ENCODE measurements at regions not wholly inside any gene's neighbourhood (a gene's known extent, or its start where the extent isn't known, plus 50 kb on each side); places are given as distances from the start of the nearest gene placed in this dataset.

DNA sequence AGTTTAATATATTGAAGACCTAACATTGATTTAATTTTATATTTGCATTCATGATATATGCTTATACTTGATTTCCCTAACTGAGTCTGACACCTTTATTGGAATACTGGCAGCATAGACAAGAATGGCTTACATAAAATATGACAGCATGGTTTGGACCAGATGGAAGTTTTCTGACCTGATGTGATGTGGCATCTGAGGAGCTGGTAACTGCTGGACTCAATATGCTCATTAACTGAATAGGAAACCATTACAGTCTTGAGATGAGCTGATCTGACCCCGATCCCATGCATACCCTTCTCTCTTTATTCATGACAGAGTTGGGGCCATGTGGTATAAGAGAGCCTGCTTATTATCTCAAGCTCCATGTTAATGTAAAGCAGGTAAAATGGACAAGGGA, 604.8 kb upstream of the SEL1L start:
- Histone ChIP-seq H3K27ac (ENCODE audit: low read depth in 2 of 2, low read length in 2 of 2) (no peak overlapping the region), H3K36me3 (ENCODE audit: control insufficient read depth in 2 of 3, insufficient read depth in 3 of 3, low read length in 3 of 3) (no peaks in the 10 kb centered on the region), H3K9me3 (ENCODE audit: control insufficient read depth in 2 of 3, insufficient read depth in 1 of 3, low read length in 3 of 3) (peaks cover 0 to 6% (median 5%) of the 10 kb centered on the region in 3 donors), H3K27me3 (ENCODE audit: control insufficient read depth, insufficient read depth, low read length) (no peaks in the 10 kb centered on the region), H3K9ac (ENCODE audit: low read length in 3 of 3) (no peak overlapping the region), H3K4me1 (ENCODE audit: control insufficient read depth in 2 of 3, insufficient read depth in 2 of 3, low read depth in 1 of 3, low read length in 3 of 3) (no peaks in the 10 kb centered on the region), H3K4me3 (ENCODE audit: low read length in 3 of 3) (no peak overlapping the region)
- DNase-seq (no peak), FAIRE-seq (no peak)
- TF ChIP-seq CTCF (IDR thresholded peaks at IDR 0.05; ENCODE audit: borderline replicate concordance, extremely low read depth, insufficient read depth) = no peak
- intact Hi-C loops (cut with DNase I) = no loop called here

DNA sequence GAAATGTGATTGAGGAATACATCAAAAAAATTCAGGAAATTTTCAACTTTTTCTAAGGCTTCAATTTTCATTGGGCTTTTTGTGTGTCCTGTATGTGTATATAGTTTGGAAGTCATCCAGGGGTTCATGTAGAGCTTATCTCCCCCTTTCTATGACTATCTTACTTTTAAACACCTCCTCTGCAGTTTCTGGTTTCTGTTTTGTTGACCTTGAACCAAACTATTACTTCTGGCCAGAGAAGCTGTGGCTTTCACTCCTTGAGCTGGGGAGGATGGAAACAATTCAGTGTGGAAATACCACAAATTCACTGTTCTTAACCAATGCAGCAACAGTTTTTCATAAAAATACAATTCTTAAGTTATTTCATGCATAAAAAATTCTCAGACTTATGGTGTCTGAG, 613.2 kb upstream of the SEL1L start:
- Histone ChIP-seq H3K9ac (ENCODE audit: low read length in 3 of 3) (no peak overlapping the region), H3K4me3 (ENCODE audit: low read length in 3 of 3) (no peak overlapping the region), H3K27ac (ENCODE audit: low read depth in 2 of 2, low read length in 2 of 2) (no peak overlapping the region), H3K9me3 (ENCODE audit: control insufficient read depth in 2 of 3, insufficient read depth in 1 of 3, low read length in 3 of 3) (no peaks in the 10 kb centered on the region), H3K27me3 (ENCODE audit: control insufficient read depth, insufficient read depth, low read length) (no peaks in the 10 kb centered on the region), H3K36me3 (ENCODE audit: control insufficient read depth in 2 of 3, insufficient read depth in 3 of 3, low read length in 3 of 3) (no peaks in the 10 kb centered on the region), H3K4me1 (ENCODE audit: control insufficient read depth in 2 of 3, insufficient read depth in 2 of 3, low read depth in 1 of 3, low read length in 3 of 3) (no peaks in the 10 kb centered on the region)
- FAIRE-seq (no peak), DNase-seq (no peak)
- no peak for TF ChIP-seq CTCF (IDR thresholded peaks at IDR 0.05; ENCODE audit: borderline replicate concordance, extremely low read depth, insufficient read depth)
- intact Hi-C loops (cut with DNase I) = no loop called here

DNA sequence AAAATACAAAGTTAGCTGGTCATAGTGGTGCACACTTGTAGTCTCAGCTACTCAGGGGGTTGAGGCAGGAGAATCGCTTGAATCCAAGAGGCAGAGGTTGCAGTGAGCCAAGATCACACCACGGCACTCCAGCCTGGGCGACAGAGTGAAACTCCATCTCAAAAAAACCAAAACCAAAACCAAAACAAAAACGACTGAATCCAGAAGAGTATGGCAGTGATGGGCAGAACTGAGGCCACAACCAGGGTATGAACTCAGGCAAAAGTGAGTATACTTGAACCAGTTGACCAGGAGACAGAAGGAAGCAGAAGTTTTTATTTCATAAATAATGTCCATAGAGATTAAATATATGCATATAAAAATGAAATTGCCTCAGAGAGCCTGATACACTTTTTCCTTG, 620.0 kb upstream of the SEL1L start:
- no peak overlapping the region for H3K27ac ChIP-seq (ENCODE audit: low read depth in 2 of 2, low read length in 2 of 2)
- no peak for DNase-seq
- intact Hi-C loops (cut with DNase I) = no loop called here
- H3K4me1 ChIP-seq (ENCODE audit: control insufficient read depth in 2 of 3, insufficient read depth in 2 of 3, low read depth in 1 of 3, low read length in 3 of 3) = no peaks in the 10 kb centered on the region
- H3K9me3 ChIP-seq (ENCODE audit: control insufficient read depth in 2 of 3, insufficient read depth in 1 of 3, low read length in 3 of 3) = no peaks in the 10 kb centered on the region
- no peak overlapping the region for H3K9ac ChIP-seq (ENCODE audit: low read length in 3 of 3)
- H3K27me3 ChIP-seq (ENCODE audit: control insufficient read depth, insufficient read depth, low read length) = no peaks in the 10 kb centered on the region
- TF ChIP-seq CTCF (IDR thresholded peaks at IDR 0.05; ENCODE audit: borderline replicate concordance, extremely low read depth, insufficient read depth) = no peak
- no peak for FAIRE-seq
- no peaks in the 10 kb centered on the region for H3K36me3 ChIP-seq (ENCODE audit: control insufficient read depth in 2 of 3, insufficient read depth in 3 of 3, low read length in 3 of 3)
- H3K4me3 ChIP-seq (ENCODE audit: low read length in 3 of 3) = no peak overlapping the region

DNA sequence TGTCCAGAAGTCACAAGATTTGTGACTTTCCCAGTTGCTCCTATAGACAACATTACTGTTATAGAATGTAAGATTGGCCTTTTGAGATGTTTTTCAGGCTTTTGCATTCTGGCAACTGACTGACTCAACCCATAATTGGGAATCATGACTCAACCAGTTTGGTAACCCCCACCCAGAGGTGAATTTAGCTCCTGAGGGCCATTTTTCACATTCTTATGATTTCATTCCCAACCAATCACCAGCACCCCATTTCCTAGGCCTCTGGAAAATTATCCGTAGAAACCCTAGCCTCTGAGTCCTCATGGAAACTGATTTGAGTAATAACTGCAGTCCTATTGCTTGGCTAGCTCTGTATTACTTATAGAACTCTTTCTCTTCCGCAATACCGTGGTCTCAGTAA, 626.0 kb upstream of the SEL1L start:
- intact Hi-C loops (cut with DNase I) = no loop called here
- H3K36me3 ChIP-seq (ENCODE audit: control insufficient read depth in 2 of 3, insufficient read depth in 3 of 3, low read length in 3 of 3) = no peaks in the 10 kb centered on the region
- FAIRE-seq = no peak

More for the DNA sequence above, 626.0 kb upstream of the SEL1L start:
- Histone ChIP-seq H3K4me1 (ENCODE audit: control insufficient read depth in 2 of 3, insufficient read depth in 2 of 3, low read depth in 1 of 3, low read length in 3 of 3) (no peaks in the 10 kb centered on the region), H3K27ac (ENCODE audit: low read depth in 2 of 2, low read length in 2 of 2) (no peak overlapping the region), H3K4me3 (ENCODE audit: low read length in 3 of 3) (no peak overlapping the region), H3K27me3 (ENCODE audit: control insufficient read depth, insufficient read depth, low read length) (no peaks in the 10 kb centered on the region), H3K9me3 (ENCODE audit: control insufficient read depth in 2 of 3, insufficient read depth in 1 of 3, low read length in 3 of 3) (no peaks in the 10 kb centered on the region), H3K9ac (ENCODE audit: low read length in 3 of 3) (no peak overlapping the region)
- TF ChIP-seq CTCF (IDR thresholded peaks at IDR 0.05; ENCODE audit: borderline replicate concordance, extremely low read depth, insufficient read depth) = no peak
- no peak for DNase-seq

Measured in kidney (tissue), 13 donors.